ENCODE measurements at regions not wholly inside any gene's neighbourhood (a gene's known extent, or its start where the extent isn't known, plus 50 kb on each side); places are given as distances from the start of the nearest gene placed in this dataset.
A peak's percentile ranks its signal among the peaks of the same experiment; 100 is the strongest.

DNA sequence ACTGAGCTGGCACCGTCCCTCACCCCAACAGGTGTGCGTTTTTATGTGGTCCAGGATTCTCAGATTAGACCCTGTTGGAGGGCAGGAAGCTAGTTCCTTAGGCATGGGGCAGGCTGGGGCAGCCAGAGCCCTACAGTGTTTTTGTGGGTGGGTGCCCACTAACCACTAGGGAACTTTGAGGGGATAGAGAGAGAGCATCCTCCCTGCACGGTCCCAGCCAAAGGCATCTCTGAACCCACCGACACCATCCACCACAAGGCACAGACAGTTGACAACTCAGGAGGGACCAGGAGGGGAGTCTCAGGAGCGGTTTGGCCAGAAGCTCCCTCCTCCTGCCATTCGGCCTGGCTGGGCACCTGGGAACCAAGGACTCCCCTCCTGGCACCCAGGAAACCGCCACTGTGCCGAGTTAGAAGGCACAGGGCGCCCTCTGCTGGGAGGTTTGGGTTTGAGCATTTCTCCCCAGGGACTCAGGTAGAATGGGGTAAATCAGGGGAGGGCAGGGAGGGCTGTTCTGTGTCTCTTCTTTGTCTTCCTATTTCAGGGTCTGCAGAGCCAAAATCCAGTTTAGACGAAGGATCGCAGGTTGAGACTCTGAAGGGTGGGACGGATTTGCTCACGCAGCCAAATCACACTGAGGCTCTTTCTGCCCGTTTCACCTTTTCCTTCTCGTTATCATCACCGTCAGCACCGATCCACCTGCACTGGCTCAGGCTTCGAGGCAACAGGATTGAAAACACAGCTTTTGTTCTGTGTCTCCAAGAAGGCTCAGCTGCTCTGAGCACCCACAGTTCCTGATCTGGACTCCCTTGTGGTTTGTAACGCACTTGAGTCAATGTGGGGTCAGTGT, 84.8 kb upstream of the COL13A1 start:
- peak; percentile 45 for DNase-seq

DNA sequence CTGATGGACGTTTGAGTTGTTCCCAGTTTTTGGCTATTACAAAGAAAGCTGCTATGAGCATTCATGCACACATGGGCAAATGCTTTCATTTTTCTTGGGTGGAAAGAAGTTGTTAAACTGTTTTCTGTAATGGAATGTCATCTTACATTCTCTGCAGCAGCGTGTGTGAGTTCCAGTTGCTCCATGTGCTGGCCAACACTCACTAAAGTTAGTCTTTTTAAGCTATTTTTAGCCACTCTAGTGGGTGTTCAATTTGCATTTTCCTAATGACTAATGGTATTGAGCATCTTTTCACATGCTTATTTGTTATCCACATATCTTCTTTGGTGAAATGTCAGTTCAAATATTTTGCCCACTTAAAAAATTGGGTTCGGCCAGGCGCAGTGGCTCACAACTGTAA, 82.8 kb upstream of the COL13A1 start:
- no peak for DNase-seq

DNA sequence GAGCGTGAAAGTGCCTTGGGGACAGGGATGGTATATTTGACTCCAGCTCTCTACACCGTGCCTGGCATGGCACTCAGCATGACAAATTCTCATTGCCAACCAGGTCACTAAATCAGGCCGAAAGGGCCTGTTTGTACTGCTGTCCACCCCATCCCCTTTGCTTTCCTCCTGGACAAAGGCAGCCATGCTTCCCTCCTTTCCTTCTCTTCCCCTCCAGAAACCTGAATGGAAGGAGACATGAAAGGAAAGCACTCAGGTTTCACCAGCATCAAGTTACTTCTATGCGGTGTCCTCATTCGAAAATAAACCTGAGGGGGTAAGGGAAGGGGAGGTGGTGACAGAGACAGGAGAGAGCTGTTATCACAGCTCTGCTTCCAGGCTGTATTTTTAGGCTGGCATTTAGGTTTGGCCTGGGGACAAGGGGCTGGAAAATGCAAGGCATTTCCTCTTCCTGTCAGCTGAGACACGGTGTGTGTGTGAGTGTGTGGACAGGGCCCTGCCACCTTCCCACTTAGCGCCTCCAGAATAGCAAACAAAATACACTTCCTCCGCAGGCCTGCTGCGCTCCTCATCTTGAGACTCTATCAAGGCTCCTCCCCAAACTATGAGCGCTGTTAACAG, 79.9 kb upstream of the COL13A1 start:
- DNase-seq: no peak

GRCh38 chr10:69723653-69724052, 78.1 kb upstream of the COL13A1 start:
- no peak for DNase-seq

GRCh38 chr10:69726850-69727249, 74.9 kb upstream of the COL13A1 start:
- DNase-seq: no peak

DNA sequence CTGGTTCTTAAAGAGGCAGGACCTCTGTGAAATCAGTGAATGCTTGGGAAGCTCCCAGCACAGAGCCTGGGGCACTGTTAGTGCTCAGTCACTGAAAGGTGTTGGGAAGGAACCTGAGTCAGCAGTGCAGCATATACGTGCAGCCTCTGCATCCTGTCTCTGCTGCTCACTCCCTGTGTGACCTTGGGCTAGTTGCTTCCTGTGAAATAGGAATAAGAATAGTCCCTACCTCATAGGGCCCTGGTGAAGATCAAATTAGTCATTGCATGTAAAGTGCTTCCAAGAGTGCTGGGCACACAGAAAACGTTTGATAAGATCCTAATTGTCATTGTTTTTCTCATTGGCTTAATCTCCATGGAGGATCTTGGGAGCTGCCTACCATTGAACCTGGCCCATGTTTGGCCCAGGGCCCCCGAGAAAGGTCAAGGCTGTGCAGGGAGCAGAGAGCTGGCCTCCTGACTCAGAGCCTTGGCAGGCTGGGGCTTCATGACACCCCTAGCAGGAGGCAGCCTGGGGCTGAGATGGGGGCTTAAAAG, 73.3 kb upstream of the COL13A1 start:
- DNase-seq: peak; percentile 55

DNA sequence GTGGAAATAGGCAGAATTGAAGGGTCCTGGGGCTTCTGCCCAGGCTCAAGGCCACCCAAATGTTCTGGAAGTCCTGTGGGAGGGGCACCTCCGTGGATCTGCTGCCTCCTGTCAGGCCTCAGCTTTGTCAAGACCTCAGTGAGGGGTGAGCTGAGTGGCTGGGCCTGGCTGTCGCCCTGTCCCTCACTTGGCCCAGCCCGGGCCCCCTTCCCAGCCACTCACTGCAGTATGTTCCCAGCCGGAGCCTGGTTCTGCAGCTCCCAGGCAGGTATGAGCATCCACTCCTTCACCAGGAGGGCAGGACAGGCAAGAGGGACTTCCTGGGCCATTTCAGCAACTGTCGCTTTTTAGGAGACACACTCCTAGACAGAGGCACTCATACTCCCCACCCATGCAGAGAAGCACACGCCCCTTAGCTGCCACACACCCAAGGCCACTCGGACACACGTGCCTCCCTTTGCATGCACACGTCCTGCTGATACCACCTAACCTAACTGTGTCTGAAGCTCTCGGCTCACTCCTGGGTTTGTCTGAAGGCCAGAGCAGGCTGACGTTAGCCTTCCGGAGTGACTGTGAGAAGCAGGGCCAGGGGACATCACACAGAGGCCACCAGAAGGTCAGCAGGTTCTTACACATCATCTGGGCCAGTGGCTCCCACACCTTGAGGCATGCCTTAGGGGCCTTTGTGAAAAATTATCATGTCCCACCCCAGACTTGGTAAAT, 72.2 kb upstream of the COL13A1 start:
- DNase-seq: no peak

GRCh38 chr10:69730251-69731156, 71.2 kb upstream of the COL13A1 start:
- DNase-seq: no peak

DNA sequence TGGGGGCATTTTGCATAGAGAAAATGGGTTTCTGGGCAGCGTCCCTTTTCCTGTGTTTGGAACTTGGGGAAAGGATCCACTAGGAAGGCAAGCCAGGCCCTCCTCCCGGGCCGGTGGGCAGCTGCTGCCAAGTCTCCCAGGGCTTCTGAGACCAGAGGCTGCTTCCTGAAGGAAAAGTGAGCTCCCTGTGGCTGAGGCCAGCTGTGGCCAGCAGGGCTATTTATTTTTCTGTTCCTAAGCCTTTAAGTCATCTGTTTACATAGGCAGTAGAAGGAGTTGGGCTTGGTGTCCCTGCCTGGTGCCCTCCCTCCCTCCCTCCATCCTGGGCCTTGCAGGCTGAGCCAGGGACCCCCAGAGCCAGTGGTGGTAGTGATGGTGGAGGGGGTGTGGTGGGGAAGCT, 70.5 kb upstream of the COL13A1 start:
- DNase-seq: no peak

- no peak for DNase-seq
Observed at GRCh38 chr10:69731698-69732097, 70.0 kb upstream of the COL13A1 start.

DNA sequence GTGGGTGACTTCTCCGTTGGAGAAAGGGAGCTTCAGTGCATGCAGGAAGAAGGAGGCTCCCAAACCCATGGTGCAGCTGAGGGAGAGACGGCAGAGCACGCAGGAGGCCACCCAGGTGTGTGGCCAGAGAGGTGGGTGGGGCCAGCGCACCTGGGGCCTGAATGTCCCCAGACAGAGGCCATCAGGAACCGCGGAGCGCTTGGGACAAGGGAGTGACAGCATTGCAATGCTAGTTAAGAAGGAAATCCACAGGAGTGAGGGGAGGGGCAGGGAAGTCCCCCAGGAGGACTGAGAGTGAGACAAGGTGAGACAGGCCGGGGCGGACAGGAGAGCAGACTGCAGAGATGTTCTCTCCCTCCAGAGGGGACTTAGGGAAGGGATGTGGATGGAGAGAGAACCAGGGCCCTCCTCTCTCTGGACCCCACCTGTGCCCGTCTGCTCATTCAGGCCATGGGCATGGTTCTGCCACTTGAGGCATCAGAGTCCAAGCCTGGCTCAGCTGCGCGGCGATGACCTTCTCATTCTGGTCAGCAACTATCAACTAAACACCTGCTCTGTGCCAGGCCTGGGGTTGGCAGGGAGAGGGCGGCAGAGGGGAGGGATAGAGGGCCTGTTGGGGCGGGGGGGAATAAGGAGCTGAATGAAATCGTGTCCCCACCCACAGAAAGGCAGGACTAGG, 69.4 kb upstream of the COL13A1 start:
- no peak for DNase-seq

DNA sequence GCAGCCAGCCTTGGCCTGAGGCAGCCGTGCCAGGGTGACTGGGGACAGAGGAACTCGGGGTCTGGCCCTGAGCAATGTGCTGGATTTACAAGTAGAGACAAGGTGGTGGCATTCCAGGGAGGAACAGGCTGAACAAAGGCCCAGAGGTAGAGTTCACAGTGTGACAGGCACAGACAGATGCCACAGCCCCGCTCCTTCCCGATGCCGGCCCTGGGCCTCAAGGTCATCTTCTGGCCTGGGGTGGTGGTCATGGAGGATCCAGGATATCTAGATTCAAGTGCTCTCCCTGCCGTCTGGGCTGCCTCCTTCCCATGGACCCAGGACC, 68.9 kb upstream of the COL13A1 start:
- no peak for DNase-seq

DNA sequence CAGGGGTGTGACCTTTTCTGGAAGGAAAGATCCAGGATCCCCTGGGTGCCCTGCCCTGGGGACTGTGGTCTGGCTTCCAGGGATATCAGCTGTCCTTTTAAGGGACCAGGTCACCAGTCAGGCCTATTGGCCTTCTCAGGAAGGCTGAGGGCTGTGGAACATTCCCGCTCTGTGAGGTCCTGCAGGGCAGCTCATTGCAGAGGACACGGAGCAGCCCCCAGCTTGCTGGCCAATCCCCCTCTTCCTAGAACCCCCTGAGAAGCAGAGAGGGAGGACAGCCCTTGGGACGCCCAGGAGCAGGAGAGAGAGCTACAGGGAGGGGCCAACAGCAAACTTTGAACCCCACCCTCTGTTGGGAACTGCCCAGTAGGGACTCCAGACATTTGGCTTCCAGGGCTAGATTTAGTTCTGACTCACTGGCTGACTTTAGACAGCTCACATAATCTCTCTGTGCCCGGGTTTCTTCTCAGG, 67.9 kb upstream of the COL13A1 start:
- no peak for DNase-seq

DNA sequence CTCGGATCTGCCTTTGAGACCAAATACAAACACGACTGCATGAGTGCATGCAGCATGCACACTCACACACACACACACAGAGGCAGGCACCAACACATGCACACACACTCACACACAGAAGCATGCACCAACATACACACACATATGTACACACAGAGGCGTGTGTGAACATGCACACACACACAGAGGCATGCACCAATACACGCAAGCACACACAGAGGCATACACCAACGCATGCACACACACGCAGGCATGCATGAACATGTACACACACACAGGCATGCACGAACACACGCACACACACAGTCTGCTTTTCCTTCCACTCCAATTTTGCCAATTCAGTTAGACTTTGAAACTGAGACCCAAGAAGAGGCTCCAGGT, 67.3 kb upstream of the COL13A1 start:
- DNase-seq: no peak

DNA sequence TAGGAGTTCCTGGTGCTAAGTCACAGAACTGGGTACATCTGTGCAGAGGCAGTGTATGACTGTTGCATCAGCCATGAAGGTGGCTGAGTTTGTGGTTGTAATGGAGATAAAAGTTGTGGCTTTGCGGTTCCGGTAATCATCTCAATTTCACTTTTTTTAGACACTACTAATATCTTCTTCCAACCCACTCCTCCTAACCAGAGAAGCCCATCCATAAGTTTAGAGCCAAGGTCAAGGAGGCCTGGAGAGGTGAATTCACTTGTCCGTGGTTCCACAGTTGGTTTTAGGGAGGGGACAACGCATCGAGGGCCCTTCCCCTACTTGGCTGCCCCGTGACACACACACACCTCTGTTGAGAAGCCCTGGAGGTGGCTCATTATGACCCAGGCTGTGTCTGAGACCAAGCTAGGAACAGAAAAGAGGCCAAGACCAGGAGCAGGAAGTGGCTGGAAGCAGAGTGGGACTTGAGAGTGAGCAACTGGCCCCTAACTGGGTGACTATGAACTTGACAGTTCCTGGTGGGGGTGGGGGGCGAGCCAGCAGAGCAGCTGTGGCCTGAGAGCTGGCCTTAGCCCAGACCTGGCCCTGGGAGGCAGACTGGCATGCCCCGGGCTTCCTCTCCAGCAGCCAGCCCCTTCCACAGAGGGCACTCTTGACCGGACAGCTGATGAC, 66.8 kb upstream of the COL13A1 start:
- DNase-seq: no peak

DNA sequence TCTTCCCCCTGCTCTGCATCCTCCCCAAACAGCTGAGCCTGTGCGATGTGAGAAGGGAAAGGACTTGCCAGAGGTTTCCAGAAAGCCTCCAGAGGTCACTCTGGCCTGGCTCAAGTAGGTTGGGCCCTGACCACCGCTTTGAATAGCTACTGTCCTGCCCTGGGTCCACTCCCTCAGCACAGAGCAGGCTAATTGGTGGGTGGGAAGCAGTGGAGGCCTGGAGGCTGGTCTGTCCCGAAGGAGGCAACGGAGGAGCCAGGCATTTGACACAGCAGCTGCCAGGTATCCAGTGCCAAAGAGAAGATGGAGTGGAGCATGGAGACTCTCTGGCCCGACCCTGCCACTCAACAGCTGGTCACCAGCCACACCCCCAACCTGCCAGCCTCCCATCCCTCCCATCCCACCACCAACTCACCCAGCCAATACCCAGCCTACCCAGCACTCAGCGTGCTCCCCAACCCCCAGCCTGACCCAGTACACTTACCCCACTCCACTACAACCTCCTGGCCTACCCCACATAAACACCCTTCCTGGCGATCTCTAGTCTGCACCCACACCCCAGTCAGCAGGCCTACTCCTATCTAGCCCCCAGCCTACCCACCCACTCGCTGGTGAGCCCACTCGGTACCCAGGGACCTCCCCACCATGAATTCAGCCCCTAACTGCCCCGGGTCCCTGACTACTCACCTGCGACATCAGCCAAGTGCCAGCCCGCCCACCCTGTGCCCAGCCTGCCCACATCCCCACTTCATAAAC, 64.6 kb upstream of the COL13A1 start:
- DNase-seq: no peak

GRCh38 chr10:69738071-69738470, 63.6 kb upstream of the COL13A1 start:
- DNase-seq: no peak

- DNase-seq: no peak
Observed at GRCh38 chr10:69738858-69739435, 62.8 kb upstream of the COL13A1 start.

DNA sequence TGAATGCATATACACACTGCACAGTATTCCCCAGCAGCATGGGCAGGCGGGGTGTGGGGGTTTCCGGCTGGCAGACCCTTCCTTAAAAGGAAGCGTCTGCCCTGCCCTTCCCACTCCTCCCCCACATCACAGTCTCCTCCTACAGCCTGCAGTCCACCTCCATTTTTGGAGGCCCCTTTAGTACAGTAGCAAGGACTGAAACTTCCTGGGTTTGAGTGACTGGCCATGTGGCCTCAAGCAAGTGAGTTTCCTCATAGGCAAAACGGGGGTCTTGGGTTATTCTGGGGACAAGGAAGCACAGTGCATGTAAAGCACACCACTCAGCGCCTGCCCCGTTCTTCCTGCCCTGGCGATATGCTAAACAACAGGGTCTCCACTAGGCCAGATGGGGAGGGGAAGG, 62.1 kb upstream of the COL13A1 start:
- no peak for DNase-seq

DNA sequence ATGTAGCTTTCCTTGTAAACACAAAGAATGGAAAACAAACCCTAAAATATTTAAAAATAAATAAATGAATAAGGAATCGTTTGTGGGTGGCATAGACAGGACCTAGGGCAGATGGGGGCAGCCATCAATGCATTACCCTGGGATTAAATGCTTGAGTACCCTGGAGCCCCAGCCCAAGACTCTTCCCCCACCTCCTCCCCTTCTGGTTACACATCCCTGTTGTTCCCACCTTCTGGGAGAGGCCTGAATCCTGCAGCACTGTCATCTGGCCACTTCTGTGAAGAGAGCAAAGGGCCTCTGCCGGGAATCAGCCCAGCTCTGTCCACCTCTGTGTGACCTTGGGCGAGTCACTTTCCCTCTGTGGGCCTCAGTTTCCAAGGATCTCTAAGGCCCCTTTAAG, 61.6 kb upstream of the COL13A1 start:
- DNase-seq: no peak

All from kidney glomerular epithelial cell (primary cell).